ENCODE measurements at regions not wholly inside any gene's neighbourhood (a gene's known extent, or its start where the extent isn't known, plus 50 kb on each side); places are given as distances from the start of the nearest gene placed in this dataset.

DNA sequence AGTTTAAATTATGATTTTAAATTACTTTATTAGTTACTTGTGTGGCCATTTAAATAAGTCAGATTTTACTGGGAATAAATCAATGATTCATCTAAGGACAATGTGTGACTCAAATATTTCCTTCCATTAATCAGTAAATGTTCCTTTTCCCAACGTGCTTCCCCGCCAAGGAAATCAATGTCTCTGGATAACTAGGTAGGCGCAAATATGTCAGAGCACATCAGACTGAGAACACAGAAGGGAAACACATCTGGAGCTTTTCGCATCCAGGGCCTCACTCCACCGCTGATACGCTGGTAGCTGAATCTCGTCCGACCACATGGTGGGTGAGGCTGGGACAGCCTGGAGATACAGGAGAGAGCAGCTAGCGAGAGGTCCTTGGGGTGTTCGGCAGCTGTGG lies 56.4 kb upstream of the RPS6KA2 start:
- H3K36me3 ChIP-seq (ENCODE audit: control insufficient read depth in 5 of 5, insufficient read depth in 5 of 5, low read length in 5 of 5), result no peaks in the 10 kb centered on the region
- H3K27ac ChIP-seq (ENCODE audit: low read depth, low read length), result no peak overlapping the region
- H3K27me3 ChIP-seq (ENCODE audit: control insufficient read depth in 5 of 5, insufficient read depth in 4 of 5, low read length in 5 of 5), result peaks cover 0 to 18% (median 10%) of the 10 kb centered on the region in 5 donors
- H3K9ac ChIP-seq (ENCODE audit: low read length in 5 of 5), result no peak overlapping the region
- no peaks in the 10 kb centered on the region for H3K4me1 ChIP-seq (ENCODE audit: control insufficient read depth in 5 of 5, insufficient read depth in 5 of 5, low read length in 5 of 5)
- no peak overlapping the region for H3K4me3 ChIP-seq (ENCODE audit: low read depth in 1 of 5, low read length in 5 of 5)
- H3K9me3 ChIP-seq (ENCODE audit: control insufficient read depth in 5 of 5, low read length in 5 of 5), result no peaks in the 10 kb centered on the region

DNA sequence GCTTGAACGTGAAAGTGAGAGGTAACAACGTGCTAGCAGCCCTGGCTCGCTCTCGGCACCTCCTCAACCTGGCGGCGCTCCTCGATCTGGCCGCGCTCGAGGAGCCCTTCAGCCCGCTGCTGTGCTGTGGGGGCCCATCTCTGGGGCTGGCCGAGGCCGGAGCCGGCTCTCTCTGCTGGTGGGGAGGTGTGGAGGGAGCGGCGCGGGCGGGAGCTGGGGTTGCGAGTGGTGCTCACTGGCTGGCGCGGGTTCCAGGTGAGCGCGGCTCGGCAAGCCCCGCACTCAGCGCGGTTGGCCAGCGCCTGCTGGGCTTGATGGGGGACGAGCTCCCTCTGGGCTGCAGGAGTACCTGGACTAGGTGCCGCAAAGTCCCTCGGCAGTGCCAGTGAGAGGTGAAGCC lies 52.5 kb upstream of the RPS6KA2 start:
- H3K4me1 ChIP-seq (ENCODE audit: control insufficient read depth in 5 of 5, insufficient read depth in 5 of 5, low read length in 5 of 5), result peaks cover 0 to under 1% (median 0%) of the 10 kb centered on the region in 5 donors
- H3K4me3 ChIP-seq (ENCODE audit: low read depth in 1 of 5, low read length in 5 of 5), result no peak overlapping the region
- H3K9me3 ChIP-seq (ENCODE audit: control insufficient read depth in 5 of 5, low read length in 5 of 5), result peaks cover 0 to 6% (median 0%) of the 10 kb centered on the region in 5 donors
- no peak overlapping the region for H3K9ac ChIP-seq (ENCODE audit: low read length in 5 of 5)
- H3K27ac ChIP-seq (ENCODE audit: low read depth, low read length), result no peak overlapping the region
- peaks cover 0 to 4% (median 0%) of the 10 kb centered on the region in 5 donors for H3K27me3 ChIP-seq (ENCODE audit: control insufficient read depth in 5 of 5, insufficient read depth in 4 of 5, low read length in 5 of 5)
- H3K36me3 ChIP-seq (ENCODE audit: control insufficient read depth in 5 of 5, insufficient read depth in 5 of 5, low read length in 5 of 5), result no peaks in the 10 kb centered on the region

DNA sequence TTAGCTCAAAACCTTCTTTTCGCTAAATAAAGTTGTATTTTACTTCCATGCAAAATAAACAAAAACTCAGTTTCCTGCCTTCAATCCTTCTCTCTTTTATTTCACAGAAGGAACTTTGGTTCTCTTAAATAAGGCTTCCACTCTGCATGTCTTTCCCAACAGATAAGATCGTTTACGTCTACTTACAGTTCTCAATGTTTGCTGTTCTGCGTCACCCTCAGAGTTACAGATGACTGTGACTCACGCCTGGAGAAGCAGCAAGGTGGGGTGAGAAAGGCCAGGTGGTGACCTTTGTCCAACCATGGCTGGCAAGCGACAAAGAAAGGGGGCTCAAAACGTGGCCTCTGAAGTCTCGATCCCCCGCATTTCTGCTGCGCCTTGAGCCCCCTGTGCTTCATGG lies 51.4 kb upstream of the RPS6KA2 start:
- Histone ChIP-seq H3K27me3 (ENCODE audit: control insufficient read depth in 5 of 5, insufficient read depth in 4 of 5, low read length in 5 of 5) (peaks cover 0 to 4% (median under 1%) of the 10 kb centered on the region in 5 donors), H3K36me3 (ENCODE audit: control insufficient read depth in 5 of 5, insufficient read depth in 5 of 5, low read length in 5 of 5) (no peaks in the 10 kb centered on the region), H3K9ac (ENCODE audit: low read length in 5 of 5) (no peak overlapping the region), H3K4me3 (ENCODE audit: low read depth in 1 of 5, low read length in 5 of 5) (no peak overlapping the region), H3K4me1 (ENCODE audit: control insufficient read depth in 5 of 5, insufficient read depth in 5 of 5, low read length in 5 of 5) (peaks cover 0 to 11% (median under 1%) of the 10 kb centered on the region in 5 donors), H3K9me3 (ENCODE audit: control insufficient read depth in 5 of 5, low read length in 5 of 5) (peaks cover 0 to 6% (median 0%) of the 10 kb centered on the region in 5 donors), H3K27ac (ENCODE audit: low read depth, low read length) (no peak overlapping the region)

DNA sequence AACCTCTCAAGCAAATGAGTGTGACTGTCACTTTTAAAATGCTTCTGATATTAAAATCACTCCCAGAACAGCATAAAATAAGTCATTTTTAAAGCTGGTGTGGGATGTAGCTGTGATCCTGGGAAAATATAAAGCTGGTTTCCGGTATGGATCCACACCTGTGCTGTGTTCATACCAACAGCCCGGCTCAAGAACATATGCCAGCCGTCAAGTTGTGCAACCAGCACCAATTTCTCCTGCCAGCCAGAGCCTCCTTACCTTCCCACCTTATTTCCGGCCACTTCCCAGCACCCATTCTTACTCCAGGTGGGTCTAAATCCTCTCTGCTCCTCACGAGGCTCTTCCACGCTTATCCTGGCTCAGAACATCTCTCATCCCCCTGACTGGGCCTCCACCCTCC lies 50.9 kb upstream of the RPS6KA2 start:
- no peak overlapping the region for H3K9ac ChIP-seq (ENCODE audit: low read length in 5 of 5)
- no peaks in the 10 kb centered on the region for H3K36me3 ChIP-seq (ENCODE audit: control insufficient read depth in 5 of 5, insufficient read depth in 5 of 5, low read length in 5 of 5)

More for the DNA sequence above, 50.9 kb upstream of the RPS6KA2 start:
- Histone ChIP-seq H3K4me1 (ENCODE audit: control insufficient read depth in 5 of 5, insufficient read depth in 5 of 5, low read length in 5 of 5) (peaks cover 0 to 16% (median 5%) of the 10 kb centered on the region in 5 donors), H3K4me3 (ENCODE audit: low read depth in 1 of 5, low read length in 5 of 5) (no peak overlapping the region), H3K9me3 (ENCODE audit: control insufficient read depth in 5 of 5, low read length in 5 of 5) (peaks cover 0 to 6% (median 0%) of the 10 kb centered on the region in 5 donors), H3K27me3 (ENCODE audit: control insufficient read depth in 5 of 5, insufficient read depth in 4 of 5, low read length in 5 of 5) (peaks cover 2 to 7% (median 5%) of the 10 kb centered on the region in 5 donors), H3K27ac (ENCODE audit: low read depth, low read length) (no peak overlapping the region)
